CD4-positive, alpha-beta T cell treated with Interferon alpha-2 for 1 hour (primary cell): ENCODE measurements at regions not wholly inside any gene's neighbourhood (a gene's known extent, or its start where the extent isn't known, plus 50 kb on each side); places are given as distances from the start of the nearest gene placed in this dataset.

Experiments
- DNase-seq, 2 donors: peaks; one replicate each; pipeline ENCODE4 v3.0.0-alpha.2; 2020 to 2022

DNA sequence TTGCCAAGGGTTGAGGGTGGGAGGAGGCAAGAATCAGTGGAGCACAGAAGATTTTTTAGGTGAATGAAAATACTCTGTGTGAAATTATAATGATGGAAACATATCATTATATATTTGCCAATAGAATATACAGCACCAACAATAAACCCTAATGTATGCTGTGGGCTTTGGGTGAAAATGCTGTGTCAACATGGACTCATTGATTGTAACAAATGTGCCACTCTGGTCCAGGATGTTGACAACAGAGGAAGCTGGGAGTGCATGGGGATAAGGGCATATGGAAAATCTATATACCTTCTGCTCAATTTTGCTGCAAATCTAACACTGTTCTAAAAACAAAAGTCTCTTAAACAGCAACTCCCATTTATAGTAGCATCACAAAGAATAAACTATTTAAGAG lies 114.3 kb downstream of the LYZL1 start:
- no peak for DNase-seq

DNA sequence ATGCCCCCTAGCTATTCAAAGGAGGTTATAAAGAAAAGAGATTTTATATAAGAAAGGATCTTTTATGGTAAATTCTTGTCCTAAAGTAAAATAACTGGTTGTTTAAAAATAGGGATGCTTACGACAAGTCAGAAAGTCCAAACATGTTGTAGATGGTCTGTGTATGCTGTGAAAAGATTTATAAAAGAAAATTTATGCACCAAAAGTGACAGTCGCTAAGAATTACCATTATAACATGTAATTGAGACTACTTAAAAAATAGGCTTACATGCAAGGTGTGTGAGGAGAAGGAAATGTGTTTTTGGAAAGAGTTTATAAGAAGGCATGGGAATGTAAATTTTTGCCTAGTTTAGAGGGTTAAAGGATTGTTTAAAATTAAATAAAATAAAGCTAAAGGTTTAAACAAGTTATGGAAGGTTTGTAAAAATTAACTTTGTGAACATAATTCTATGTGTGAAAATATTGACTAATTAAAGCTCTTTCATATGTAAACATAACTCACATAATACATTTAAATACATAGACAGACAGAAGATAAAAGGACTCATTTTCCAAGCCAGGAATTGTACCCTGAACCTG lies 118.5 kb downstream of the LYZL1 start:
- no peak for DNase-seq
